H1 (cell line): ENCODE measurements at regions not wholly inside any gene's neighbourhood (a gene's known extent, or its start where the extent isn't known, plus 50 kb on each side); places are given as distances from the start of the nearest gene placed in this dataset.

Experiments used
- CBX8 ChIP-seq: fragments of 300-800, 300-1000 bp; sonication (generic); IDR thresholded peaks from 2 replicates; pipeline ENCODE4 v1.7.1; 2016; ENCODE audit warnings: low read depth, low read length, borderline replicate concordance
- CTCF ChIP-seq, 3 experiments: IDR thresholded peaks; 1 replicate in 2 of 3; 2 replicates in 1 of 3; pipeline versions ENCODE4 v1.5.1 to v1.6.1; 2011; ENCODE audit warnings: low read length in 3 of 3, mild to moderate bottlenecking in 3 of 3, inconsistent platforms in 2 of 3, low read depth in 1 of 3, moderate library complexity in 1 of 3; ENCODE audit not compliant: insufficient read depth in 1 of 3; ENCODE audit errors: control extremely low read depth in 1 of 3
- JUN ChIP-seq: IDR thresholded peaks from 2 replicates; pipeline ENCODE4 v1.6.1; 2011; ENCODE audit warnings: low read depth, mild to moderate bottlenecking, improper control_type of control experiment, low read length
- RAD21 ChIP-seq, 2 experiments: IDR thresholded peaks in 1 of 2; conservative IDR thresholded peaks in 1 of 2; 2 replicates each; pipeline ENCODE4 v1.6.1; 2011; ENCODE audit warnings: low read depth in 2 of 2, low read length in 2 of 2, improper control_type of control experiment in 1 of 2, inconsistent platforms in 1 of 2, mild to moderate bottlenecking in 1 of 2, moderate library complexity in 1 of 2
- SIX5 ChIP-seq: IDR thresholded peaks from 2 replicates; pipeline ENCODE4 v1.6.1; 2011; ENCODE audit warnings: mild to moderate bottlenecking, low read depth, low read length

GRCh38 chr1:90616395-90616794, 100.7 kb downstream of the BARHL2 start (continued):
- peak; percentile 63 to 75 (median 66) for TF ChIP-seq CTCF (IDR thresholded peaks at IDR 0.05; ENCODE audit: control extremely low read depth in 1 of 3, insufficient read depth in 1 of 3, low read depth in 1 of 3, low read length in 3 of 3)
- TF ChIP-seq CBX8: no peak
- TF ChIP-seq RAD21 (IDR thresholded peaks at IDR 0.05 in 1 of 2, conservative IDR thresholded peaks at IDR 0.05 in 1 of 2; ENCODE audit: low read depth in 2 of 2, low read length in 2 of 2): peak; percentile 65 to 72
- no peak for TF ChIP-seq SIX5
- TF ChIP-seq JUN: no peak
